DMS114 treated with DMSO at 0.1 percent for 48 hours (cell line): ENCODE measurements at regions not wholly inside any gene's neighbourhood (a gene's known extent, or its start where the extent isn't known, plus 50 kb on each side); places are given as distances from the start of the nearest gene placed in this dataset.
"Not testable (repeated sequence)": the region's sequence is repeated elsewhere in the genome, so short reads cannot be mapped to it uniquely, and the experiment has no call there.

Experiments used
- DNase-seq: peaks from one replicate; lab custom pipeline; 2025; ENCODE audit not compliant: unreplicated experiment; lab: John Stamatoyannopoulos, UW

DNA sequence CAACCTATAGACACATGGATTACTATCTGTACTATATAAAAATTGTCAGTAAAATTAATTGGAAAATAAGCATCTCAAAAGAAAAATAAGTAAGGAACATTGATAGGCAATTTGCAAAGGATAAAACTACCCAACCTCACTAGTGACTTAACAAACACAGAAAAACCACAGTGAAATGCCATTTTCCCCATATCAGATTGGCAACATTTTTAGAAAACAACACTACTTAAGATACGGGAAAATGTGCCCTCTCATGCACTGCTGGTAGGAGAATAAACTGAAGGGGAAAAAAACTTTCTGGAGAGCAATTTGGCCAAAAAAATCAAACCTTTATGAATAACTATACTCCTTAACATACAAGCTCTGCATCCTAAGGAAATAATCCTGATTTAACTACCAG lies 254.0 kb downstream of the DEPDC1B start:
- DNase-seq = no peak

DNA sequence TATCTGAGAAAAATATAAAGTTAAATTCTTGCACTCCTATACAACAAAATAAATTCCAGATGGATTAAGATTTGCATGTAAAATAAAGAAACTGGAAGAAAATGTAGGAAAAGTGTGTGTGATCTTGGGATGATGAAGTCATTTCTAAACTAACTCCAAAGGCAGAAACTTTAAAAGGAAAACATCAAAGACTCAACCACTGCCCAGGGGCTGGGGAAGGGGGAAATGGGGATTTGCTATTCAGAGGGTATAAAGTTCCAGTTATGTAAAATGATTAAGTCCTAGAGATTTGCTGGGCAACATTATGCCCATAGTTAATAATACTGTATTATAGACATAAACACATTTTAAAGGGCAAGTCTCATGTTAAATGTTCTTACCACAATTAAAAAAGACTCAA lies 254.5 kb downstream of the DEPDC1B start:
- no peak for DNase-seq

DNA sequence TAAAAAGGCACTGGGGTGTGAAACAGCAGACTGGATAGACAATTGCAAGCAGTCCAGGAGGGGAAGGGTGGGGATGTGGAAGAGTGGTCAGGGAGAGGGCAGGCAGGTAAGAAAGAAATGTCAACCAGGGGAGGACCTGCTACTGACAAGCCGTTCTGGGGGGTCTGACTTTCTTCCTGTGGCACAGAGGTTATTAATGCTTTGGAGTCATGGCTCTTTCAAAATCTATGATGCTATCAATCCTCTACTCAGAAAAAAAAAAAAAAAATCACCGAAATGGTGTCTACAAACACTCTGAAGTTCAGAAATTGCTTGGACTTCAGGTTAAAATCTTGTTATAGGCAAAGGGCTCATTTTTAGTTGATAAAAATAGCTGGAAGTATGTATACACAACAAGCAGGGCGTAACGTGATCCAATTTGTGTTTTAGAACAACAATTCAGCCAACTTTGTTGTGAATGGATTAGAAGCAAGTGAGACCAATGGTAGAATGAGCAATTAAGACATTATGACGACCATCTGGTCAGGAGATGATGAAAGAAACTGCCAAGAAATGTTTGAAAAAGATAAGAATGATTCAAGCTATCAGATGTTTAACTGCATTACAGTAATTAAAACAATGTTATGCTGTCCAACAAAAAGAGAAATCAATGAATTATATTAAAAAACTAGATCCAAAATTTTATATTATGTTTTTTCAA lies 255.2 kb downstream of the DEPDC1B start:
- no peak for DNase-seq

DNA sequence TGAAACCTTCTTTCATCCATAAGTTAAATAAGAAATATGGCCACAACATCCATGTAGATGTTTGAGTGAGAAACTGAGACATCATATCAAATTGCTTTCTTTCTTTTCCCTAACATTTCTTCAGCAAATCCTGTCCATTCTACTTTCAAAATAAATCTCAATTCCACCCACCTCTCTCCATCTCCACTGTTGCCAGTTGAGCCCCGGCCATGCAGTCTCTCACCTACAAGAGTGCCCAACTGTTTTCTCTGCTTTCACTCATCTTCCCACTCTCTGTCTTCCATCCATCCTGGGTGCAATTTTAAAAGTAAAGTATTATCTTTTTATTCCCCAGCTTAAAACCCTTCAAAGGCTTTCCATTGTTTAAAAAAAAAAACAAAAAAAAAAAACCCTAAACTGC lies 260.4 kb downstream of the DEPDC1B start:
- no peak for DNase-seq

DNA sequence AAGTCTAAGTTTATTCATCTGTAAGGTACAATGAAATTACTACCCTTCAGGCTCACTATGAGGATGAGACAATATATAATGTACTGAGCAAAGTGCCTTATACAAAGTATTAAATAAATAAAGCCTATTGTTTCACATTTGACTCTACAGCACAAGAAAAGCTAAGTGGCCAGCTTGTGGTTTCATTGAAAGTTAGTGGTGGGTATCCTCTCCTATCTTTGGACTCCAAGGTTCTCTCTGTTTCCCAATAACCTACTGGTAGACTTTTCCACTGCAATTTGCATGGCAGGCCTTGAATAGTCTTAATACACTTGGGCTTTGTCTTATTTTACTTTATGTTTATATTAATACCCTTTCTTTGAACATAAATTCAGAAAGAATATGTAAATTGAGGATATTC lies 262.7 kb downstream of the DEPDC1B start:
- no peak for DNase-seq

DNA sequence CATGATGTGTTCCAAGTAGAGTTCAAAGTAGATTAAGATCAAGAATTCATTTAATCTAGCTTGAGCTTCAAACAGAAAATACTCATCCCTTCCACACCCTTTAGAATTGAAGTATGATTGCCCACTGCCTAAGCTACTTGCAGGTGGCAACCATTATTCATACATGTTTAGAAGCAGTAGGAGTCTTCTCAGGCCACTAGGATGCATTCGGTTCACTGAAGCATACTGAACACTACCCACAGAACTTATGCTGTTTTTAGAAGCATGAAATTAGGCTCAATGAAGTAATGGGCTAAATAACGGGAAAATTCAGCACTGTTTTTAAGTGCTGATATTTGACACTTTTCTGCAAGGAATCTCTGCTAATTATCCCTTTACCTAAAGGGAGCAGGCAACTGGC lies 263.4 kb downstream of the DEPDC1B start:
- DNase-seq = no peak

DNA sequence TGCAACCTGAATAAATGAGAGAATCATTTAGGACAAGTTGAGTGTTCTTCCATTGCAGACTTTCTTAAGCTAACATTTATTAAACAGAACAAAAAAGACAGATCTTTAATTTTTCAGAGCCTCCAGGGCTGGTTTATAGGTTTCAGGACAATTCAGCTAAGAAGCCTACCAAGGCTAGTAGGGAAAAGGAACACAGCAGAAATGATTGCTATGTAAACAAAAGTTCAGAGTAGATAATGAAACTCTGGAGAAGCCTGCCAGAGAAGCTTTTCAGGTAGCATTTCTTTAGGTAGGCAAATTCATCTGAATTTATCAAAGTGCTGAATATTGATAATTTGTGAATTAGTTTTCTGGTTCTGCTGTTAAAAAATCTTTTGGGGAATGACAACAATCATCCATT lies 264.2 kb downstream of the DEPDC1B start:
- no peak for DNase-seq

DNA sequence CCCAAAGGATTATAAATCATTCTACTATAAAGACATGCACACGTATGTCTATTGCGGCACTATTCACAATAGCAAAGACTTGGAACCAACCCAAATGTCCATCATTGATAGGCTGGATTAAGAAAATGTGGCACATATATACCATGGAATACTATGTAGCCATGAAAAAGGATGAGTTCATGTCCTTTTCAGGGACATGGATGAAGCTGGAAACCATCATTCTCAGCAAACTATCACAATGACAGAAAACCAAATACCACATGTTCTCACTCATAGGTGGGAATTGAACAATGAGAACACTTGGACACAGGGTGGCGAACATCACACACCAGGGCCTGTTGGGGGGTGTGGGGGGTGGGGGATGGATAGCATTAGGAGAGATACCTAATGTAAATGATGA lies 273.8 kb downstream of the DEPDC1B start:
- DNase-seq = not testable (repeated sequence)

DNA sequence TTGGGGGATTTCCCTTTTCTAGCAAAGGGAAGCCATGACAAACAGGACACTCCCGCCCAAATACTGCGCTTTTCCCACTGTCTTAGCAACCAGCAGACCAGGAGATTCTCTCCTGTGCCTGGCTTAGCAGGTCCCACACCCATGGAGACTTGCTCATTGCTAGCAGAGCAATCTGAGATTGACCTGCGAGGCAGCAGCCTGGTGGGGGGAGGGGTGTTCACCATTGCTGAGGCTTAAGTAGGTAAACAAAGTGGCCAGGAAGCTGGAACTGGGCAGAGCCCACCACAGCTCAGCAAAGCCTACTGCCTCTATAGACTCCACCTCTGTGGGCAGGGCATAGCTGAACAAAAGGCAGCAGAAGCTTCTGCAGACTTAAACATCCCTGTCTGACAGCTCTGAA lies 279.2 kb downstream of the DEPDC1B start:
- DNase-seq = not testable (repeated sequence)

DNA sequence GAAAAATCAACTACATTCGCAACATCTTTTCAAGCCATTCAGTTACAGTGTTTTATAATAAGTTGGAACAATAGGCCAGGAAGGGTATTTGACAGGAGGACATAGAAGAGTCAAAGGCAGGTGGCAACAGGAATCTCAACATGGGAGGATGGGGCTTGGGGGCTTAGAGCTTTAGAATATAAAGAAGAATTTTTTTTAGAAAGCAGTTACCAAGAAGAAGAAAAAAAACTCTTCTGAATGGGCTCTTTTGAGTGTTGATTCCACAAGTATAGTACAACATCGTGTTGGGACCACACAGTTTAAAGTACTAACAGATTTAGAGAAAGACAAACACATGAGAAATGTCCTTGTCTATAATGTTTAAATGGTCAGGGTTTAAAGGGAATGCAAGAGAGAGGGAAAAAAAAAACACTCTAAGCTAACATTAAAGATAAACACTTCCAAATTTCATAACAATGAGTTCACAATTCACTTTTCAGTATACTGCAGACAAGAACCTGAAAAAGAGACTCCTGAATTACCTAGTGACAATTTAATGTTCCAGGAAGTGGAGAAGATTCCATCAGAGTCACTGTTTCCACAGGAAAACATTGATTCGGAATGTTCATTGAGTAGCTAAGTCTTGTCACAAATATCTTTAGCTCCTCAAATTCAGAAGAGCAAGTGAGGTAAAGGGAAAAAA lies 282.3 kb downstream of the DEPDC1B start:
- DNase-seq = no peak

DNA sequence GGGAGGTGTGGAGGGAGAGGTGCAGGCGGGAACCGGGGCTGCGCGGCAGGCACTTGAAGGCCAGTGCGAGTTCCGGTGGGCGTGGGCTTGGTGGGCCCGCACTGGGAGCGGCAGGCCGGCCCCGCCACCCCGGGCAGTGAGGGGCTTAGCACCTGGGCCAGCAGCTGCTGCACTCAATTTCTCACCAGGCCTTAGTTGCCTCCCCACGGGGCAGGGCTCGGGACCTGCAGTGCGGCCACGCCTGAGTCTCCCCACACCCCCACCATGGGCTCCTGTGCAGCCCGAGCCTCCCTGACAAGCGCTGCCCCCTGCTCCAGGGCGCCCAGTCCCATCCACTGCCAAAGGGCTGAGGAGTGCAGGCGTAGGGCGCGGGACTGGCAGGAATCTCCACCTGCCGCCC lies 284.5 kb downstream of the DEPDC1B start:
- no peak for DNase-seq

DNA sequence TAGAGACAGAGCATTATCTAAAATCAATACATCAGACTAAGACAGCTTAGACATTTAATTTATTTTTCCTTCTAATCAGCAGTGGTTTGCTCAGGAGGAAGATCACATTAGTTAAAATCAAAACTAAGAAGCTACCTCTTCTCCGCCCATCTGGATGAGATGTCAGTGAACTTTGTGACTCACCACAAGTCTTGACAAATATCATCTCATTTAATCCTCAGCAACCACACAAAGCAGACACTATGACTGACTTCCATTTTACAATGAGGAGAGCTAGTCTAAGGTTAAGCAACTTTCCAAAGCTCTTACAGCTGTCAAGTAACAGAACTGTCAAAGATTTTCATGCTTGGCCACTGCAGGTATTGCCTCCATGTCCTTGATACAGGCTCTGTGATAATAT lies 289.5 kb downstream of the DEPDC1B start:
- DNase-seq = no peak

DNA sequence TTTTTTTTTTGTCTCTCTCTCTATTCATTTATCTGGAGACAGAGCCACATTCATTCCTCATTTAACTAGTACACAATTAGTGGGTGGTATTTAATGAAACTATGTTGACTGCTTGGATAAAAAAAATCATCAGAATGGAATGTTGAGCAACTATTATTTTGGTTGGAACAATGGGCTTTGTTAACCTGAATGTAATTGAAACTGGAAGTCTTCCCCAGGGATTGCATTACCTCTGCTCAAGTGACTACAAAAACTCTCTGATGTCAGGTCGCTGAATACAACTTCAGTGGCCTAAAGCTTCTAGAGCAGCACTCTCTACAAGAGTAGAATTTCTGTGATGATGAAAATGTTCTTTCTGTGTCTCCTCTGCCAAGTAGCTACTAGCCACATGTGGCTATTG lies 295.8 kb downstream of the DEPDC1B start:
- DNase-seq = no peak

DNA sequence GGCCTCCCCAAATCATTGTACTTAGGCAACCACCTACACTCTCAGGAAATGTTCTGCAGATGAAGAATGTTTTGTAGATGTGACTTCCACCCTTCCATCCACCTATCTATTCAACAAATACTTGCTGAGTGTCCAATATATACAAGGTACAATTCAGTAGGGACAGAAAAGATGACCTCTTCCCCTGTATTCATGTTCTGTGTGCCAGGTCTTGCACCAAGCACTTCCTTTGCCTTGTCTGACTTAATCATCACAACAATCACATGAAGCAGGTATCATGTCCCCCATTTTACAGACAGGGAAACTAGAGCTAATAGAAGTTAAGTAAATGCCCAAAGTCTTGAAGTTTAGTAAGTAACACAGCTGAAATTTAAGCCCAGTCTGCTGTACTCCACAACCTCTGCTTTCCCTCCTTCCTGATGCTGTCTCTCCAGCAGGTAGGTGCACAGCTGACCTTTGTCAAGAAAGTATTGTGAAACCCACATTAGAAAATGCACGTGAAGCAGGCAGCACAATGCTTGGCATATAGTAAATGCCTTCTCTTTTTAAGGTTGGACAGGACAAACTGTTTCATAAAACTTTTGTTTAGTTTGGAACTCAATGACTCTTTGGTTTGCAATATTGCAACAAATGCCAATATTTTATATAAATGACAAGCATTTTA lies 296.5 kb downstream of the DEPDC1B start:
- DNase-seq = no peak

DNA sequence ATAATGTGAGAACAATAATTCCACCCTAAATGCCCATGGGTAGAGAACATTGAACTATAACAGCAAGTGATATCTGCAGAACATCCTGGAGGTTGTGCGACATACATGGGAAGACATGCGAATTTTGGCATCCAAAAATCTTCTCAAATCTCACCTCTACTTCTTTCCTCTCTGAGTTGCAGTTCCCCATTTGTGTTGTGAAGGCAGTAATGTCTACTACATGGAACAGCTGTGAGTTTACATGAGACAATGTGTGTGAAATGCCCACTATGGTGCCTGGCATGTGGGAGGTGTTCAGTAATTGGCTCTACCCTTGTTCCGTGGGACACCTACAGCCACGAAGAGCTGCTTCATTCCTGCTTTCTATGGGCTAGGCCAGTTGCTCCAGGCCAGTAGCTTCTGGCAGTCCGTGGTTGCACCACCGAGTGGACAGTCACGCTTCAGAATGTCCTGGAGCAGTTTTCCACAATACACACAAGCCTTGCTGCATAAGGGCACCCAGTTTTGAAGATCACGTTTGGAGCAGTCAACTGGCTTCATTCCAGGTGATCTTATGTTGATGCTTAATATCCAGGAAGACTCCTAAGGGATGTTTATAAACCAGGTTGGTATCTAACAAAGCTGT lies 297.7 kb downstream of the DEPDC1B start:
- DNase-seq = no peak

DNA sequence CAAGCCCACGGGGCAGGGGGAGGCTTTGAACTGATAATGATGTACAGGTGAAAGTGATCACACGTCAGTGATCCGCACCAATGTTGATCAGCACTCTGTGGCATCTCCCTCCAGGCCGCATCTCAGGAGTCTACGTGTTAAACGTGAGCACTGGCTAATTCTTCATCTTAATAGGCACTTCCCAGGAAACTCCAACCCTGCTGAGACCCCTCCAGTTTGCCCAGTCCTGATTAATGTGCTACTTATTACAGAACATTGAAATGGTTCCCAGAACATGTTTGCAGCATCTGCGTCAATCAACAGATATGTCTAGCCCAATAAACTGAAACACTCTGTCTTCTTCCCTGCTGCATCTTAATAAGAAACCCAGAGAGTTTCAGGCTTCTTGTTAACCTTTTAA lies 298.4 kb downstream of the DEPDC1B start:
- DNase-seq = no peak

DNA sequence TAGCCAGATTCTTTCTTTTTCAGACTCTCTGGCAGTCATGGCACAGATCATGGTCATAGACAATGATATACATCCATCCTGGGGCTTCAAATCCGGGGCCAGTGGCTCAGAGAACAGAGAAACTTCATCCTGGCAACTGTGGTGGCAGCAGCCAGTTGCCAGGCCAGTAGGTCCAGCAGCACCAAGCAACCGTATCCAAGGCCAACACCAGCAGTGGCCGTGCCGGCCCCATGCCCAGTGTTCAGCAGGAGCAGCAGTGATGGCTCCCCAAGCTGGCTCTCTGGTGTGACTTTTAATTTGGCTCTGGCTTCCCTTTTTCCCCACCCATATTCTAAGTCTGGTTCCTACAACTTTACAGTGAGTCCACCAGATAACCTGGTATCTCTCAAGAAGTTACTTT lies 300.5 kb downstream of the DEPDC1B start:
- DNase-seq = no peak

DNA sequence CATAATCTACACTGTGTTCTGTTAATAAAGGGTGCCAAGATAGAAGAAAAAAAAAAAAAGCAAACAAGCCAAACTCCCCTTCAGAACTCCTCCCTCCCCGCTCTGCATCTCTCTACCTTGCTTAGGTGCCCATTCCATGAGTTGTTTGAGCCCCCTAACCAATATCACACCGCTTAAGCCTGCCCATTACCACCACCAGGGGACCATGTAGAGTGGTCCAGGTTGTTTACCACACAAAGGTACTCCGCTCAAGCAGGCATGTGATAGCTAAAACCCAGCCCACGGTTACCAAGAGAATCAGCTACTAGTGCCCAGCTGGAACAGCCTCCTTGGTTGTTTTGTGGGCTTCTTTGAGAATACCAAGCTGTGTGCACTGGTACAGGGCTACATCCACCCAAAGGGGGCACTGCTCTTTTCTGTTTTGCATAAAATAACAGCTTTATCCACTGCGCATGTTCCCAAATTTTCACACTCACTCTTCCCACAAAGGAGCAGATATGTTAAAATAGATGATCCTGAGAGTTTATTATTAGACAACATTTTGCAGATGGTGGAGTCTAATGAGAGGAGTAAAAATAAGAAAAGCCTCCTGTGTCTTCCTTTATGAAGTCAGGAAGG lies 304.1 kb downstream of the DEPDC1B start:
- DNase-seq = no peak

DNA sequence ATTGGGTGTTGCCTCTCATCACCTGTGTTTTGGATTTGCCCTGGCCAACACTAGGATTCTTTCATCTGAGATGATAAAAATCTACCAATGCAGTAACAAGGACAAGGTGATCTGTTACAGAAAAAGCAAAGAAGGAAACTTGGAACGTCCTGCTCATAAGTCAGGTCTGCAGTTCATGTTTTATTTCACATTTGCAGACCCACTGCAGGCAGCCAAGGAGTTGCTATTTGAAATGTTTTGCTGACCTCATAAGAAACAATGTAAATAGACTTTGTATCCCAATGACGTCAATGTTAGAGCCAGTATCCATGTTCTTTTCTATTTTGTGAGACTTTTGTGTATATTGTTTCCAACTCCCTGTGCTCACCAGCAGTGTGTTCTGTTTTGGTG lies 312.9 kb downstream of the DEPDC1B start:
- DNase-seq = no peak

DNA sequence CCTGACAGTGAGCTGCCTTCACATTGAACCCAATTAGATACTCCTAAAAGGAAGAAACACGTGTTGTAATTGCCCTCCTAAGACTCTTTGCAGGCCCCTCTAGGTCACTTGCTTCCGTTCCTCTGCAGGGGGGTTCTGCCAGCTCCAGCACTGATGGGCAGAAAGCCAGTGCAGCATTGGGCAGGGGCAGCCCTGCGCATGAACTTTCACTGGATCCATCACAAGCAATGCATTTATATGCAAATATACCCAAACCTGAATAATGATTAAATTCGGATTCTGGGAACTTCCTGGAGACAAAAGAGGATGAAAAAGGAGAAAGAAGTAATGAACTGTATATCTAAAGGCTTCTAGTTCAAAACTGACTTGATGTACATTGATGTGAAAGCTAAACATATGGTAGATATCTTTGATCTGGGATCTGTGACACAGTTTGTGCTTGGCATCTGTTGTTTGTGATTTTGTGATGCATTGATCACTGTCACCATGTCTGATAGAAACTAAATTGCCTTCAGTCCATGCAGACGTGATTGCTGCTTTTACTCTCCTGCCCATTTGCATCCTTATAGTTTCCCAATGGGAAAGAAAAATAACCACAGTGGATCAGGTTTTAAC lies 313.4 kb downstream of the DEPDC1B start:
- no peak for DNase-seq

DNA sequence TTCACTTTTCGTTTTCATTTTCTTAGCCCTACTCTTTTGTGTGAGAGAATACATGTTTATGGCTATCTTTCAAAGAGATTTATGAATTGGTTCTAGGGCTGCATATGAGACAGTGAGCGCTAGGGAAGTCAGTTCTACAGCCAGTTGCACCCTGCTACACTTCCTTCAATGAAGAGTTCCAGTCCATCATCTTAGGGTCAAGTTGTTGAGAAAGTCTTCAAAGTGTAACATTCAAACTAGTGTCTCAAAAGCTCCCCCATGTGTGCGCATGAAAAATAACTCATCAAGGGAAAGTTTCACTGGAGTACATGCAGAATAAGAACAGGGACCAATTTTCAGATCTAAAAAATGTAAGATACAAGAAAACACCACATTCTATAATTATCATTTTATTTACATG lies 317.2 kb downstream of the DEPDC1B start:
- peak; percentile 32 for DNase-seq
